Neural cell (in vitro differentiated cells): ENCODE measurements at regions not wholly inside any gene's neighbourhood (a gene's known extent, or its start where the extent isn't known, plus 50 kb on each side); places are given as distances from the start of the nearest gene placed in this dataset.

Experiments
- CTCF ChIP-seq: fragments of 450-650 bp; IDR thresholded peaks from 2 replicates; pipeline ENCODE4 v1.5.1; 2014; ENCODE audit warnings: antibody characterized with exemption, mild to moderate bottlenecking, moderate library complexity; ENCODE audit not compliant: poor library complexity, severe bottlenecking
- EP300 ChIP-seq: fragments of 450-650 bp; conservative IDR thresholded peaks from 2 replicates; pipeline ENCODE4 v1.6.1; 2014; ENCODE audit warnings: antibody characterized with exemption, mild to moderate bottlenecking, moderate library complexity; ENCODE audit not compliant: poor library complexity, severe bottlenecking
- EZH2 ChIP-seq: fragments of 200-600, 300-800 bp; shearing (Covaris generic), sonication (generic); IDR thresholded peaks from 2 replicates; pipeline ENCODE4 v1.6.1; 2014; ENCODE audit warnings: antibody characterized with exemption, low read length, borderline replicate concordance, mild to moderate bottlenecking; ENCODE audit not compliant: insufficient read depth, poor library complexity, severe bottlenecking
- MXI1 ChIP-seq: fragments of 450-650 bp; conservative IDR thresholded peaks from 2 replicates; pipeline ENCODE4 v1.6.1; 2014; ENCODE audit warnings: antibody characterized with exemption, mild to moderate bottlenecking; ENCODE audit not compliant: poor library complexity, severe bottlenecking
- POLR2AphosphoS5 ChIP-seq: IDR thresholded peaks from 2 replicates; pipeline ENCODE4 v1.6.1; 2012
- RAD21 ChIP-seq: fragments of 450-650 bp; conservative IDR thresholded peaks from 2 replicates; pipeline ENCODE4 v1.6.1; 2014; ENCODE audit warnings: antibody characterized with exemption, mild to moderate bottlenecking, moderate library complexity
- TAF1 ChIP-seq: IDR thresholded peaks from 2 replicates; pipeline ENCODE4 v1.6.1; 2012; ENCODE audit warnings: low read depth
- TF ChIP-seq, protein P1 (sequence below): IDR thresholded peaks from 2 replicates; pipeline ENCODE4 v1.6.1; 2012; ENCODE audit warnings: borderline replicate concordance

- no peak for TF ChIP-seq EZH2
- no peak for TF ChIP-seq CTCF
- TF ChIP-seq POLR2AphosphoS5: no peak
- no peak for TF ChIP-seq MXI1
- TF ChIP-seq, protein P1, sequence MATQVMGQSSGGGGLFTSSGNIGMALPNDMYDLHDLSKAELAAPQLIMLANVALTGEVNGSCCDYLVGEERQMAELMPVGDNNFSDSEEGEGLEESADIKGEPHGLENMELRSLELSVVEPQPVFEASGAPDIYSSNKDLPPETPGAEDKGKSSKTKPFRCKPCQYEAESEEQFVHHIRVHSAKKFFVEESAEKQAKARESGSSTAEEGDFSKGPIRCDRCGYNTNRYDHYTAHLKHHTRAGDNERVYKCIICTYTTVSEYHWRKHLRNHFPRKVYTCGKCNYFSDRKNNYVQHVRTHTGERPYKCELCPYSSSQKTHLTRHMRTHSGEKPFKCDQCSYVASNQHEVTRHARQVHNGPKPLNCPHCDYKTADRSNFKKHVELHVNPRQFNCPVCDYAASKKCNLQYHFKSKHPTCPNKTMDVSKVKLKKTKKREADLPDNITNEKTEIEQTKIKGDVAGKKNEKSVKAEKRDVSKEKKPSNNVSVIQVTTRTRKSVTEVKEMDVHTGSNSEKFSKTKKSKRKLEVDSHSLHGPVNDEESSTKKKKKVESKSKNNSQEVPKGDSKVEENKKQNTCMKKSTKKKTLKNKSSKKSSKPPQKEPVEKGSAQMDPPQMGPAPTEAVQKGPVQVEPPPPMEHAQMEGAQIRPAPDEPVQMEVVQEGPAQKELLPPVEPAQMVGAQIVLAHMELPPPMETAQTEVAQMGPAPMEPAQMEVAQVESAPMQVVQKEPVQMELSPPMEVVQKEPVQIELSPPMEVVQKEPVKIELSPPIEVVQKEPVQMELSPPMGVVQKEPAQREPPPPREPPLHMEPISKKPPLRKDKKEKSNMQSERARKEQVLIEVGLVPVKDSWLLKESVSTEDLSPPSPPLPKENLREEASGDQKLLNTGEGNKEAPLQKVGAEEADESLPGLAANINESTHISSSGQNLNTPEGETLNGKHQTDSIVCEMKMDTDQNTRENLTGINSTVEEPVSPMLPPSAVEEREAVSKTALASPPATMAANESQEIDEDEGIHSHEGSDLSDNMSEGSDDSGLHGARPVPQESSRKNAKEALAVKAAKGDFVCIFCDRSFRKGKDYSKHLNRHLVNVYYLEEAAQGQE: no peak
- TF ChIP-seq EP300: no peak
- TF ChIP-seq TAF1: no peak
- no peak for TF ChIP-seq RAD21
Observed at GRCh38 chr10:85238676-85239075, 910.3 kb downstream of the CCSER2 start.
